ENCODE measurements at regions not wholly inside any gene's neighbourhood (a gene's known extent, or its start where the extent isn't known, plus 50 kb on each side); places are given as distances from the start of the nearest gene placed in this dataset.

DNA sequence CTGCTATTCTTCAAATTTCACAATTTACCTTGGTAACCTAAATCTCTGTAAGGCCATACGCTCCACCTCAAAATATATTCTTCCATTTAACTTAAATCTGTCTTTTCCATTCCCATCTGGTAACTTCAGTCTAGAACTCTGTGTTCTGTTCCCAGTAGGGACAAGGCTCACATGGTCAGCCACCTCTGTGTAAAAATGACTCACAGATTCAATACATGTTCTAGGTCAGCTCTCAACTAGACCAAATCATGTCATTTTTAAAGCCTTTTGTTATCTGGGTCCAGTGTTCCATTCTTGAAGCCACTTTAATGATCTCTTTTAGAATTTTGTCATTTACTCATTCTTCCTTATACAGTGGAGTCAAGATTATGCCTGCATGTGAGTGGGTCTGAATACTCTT, 315.6 kb upstream of the CITED2 start:
- no peak overlapping the region for H3K4me2 ChIP-seq (ENCODE audit: insufficient read depth, low read length)
- H4K20me1 ChIP-seq (ENCODE audit: insufficient read depth, low read length): no peaks in the 10 kb centered on the region
- no peaks in the 10 kb centered on the region for H3K36me3 ChIP-seq (ENCODE audit: insufficient read depth, low read length)
- H3K4me3 ChIP-seq (ENCODE audit: insufficient read depth, low read length): no peak overlapping the region
- no peaks in the 10 kb centered on the region for H3K4me1 ChIP-seq (ENCODE audit: insufficient read depth, low read length)
- H3K27me3 ChIP-seq (ENCODE audit: insufficient read depth, low read length): no peaks in the 10 kb centered on the region
- no peak overlapping the region for H2AFZ ChIP-seq (ENCODE audit: low read length)
- no peak for DNase-seq (ENCODE audit: insufficient read length, low spot score, missing footprints)
- TF ChIP-seq, protein P1, sequence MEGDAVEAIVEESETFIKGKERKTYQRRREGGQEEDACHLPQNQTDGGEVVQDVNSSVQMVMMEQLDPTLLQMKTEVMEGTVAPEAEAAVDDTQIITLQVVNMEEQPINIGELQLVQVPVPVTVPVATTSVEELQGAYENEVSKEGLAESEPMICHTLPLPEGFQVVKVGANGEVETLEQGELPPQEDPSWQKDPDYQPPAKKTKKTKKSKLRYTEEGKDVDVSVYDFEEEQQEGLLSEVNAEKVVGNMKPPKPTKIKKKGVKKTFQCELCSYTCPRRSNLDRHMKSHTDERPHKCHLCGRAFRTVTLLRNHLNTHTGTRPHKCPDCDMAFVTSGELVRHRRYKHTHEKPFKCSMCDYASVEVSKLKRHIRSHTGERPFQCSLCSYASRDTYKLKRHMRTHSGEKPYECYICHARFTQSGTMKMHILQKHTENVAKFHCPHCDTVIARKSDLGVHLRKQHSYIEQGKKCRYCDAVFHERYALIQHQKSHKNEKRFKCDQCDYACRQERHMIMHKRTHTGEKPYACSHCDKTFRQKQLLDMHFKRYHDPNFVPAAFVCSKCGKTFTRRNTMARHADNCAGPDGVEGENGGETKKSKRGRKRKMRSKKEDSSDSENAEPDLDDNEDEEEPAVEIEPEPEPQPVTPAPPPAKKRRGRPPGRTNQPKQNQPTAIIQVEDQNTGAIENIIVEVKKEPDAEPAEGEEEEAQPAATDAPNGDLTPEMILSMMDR (IDR thresholded peaks at IDR 0.05; ENCODE audit: extremely low read depth, low read depth, low read length): no peak
- no peaks in the 10 kb centered on the region for H3K9me3 ChIP-seq (ENCODE audit: low read depth, low read length)
- H3K27ac ChIP-seq (ENCODE audit: low read depth, low read length): no peak overlapping the region
- H3K79me2 ChIP-seq (ENCODE audit: insufficient read depth, low read length): no peaks in the 10 kb centered on the region

DNA sequence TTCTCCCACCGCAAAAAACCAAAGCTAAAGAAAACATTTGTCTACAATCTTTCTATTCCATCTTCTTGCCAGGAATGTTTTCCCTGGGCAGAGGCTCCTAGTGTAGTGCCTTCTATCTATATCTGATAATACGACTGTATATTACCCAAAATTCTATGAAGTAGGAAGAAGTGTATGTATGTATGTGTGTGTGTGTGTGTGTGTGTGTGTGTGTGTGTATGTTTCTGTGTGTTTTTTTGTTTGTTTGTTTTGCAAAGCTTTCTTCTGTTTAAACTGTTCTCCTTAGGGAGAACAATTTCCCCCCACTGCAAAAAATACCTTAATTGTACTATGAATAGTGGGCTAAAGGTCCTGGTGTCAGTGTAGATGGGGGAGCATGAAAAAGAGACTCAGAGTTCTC, 312.6 kb upstream of the CITED2 start:
- TF ChIP-seq, protein P1 (IDR thresholded peaks at IDR 0.05; ENCODE audit: extremely low read depth, low read depth, low read length): no peak
- no peak for DNase-seq (ENCODE audit: insufficient read length, low spot score, missing footprints)
- Histone ChIP-seq H2AFZ (ENCODE audit: low read length) (no peak overlapping the region), H3K27me3 (ENCODE audit: insufficient read depth, low read length) (no peaks in the 10 kb centered on the region), H3K27ac (ENCODE audit: low read depth, low read length) (no peak overlapping the region), H3K4me2 (ENCODE audit: insufficient read depth, low read length) (no peak overlapping the region), H3K79me2 (ENCODE audit: insufficient read depth, low read length) (no peaks in the 10 kb centered on the region), H3K4me1 (ENCODE audit: insufficient read depth, low read length) (no peaks in the 10 kb centered on the region), H3K9me3 (ENCODE audit: low read depth, low read length) (no peaks in the 10 kb centered on the region), H3K36me3 (ENCODE audit: insufficient read depth, low read length) (no peaks in the 10 kb centered on the region), H4K20me1 (ENCODE audit: insufficient read depth, low read length) (no peaks in the 10 kb centered on the region), H3K4me3 (ENCODE audit: insufficient read depth, low read length) (no peak overlapping the region)

DNA sequence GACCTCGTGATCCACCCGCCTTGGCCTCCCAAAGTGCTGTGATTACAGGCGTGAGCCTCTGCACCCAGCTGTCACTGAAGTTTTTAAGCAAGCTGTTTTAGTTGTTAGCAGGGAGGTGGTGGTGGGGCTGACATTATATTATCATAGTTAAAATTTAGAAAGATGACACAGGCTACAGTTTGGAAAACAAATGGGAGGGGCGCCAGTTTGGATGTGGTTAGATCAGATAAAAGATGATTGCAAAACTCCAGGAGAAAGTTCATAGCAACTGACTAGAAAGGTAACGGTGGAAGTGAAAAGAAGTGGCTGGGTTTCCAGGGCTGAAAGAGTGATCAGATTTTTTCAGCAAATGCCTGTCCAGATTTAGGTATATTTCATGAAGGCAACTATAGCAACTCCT, 311.9 kb upstream of the CITED2 start:
- TF ChIP-seq, protein P1 (IDR thresholded peaks at IDR 0.05; ENCODE audit: extremely low read depth, low read depth, low read length): no peak
- H3K79me2 ChIP-seq (ENCODE audit: insufficient read depth, low read length): no peaks in the 10 kb centered on the region
- H3K9me3 ChIP-seq (ENCODE audit: low read depth, low read length): no peaks in the 10 kb centered on the region
- H3K4me1 ChIP-seq (ENCODE audit: insufficient read depth, low read length): no peaks in the 10 kb centered on the region
- H3K27ac ChIP-seq (ENCODE audit: low read depth, low read length): no peak overlapping the region
- no peaks in the 10 kb centered on the region for H3K27me3 ChIP-seq (ENCODE audit: insufficient read depth, low read length)
- H3K4me2 ChIP-seq (ENCODE audit: insufficient read depth, low read length): no peak overlapping the region
- H4K20me1 ChIP-seq (ENCODE audit: insufficient read depth, low read length): no peaks in the 10 kb centered on the region
- H3K4me3 ChIP-seq (ENCODE audit: insufficient read depth, low read length): no peak overlapping the region
- DNase-seq (ENCODE audit: insufficient read length, low spot score, missing footprints): no peak
- H2AFZ ChIP-seq (ENCODE audit: low read length): no peak overlapping the region
- no peaks in the 10 kb centered on the region for H3K36me3 ChIP-seq (ENCODE audit: insufficient read depth, low read length)

DNA sequence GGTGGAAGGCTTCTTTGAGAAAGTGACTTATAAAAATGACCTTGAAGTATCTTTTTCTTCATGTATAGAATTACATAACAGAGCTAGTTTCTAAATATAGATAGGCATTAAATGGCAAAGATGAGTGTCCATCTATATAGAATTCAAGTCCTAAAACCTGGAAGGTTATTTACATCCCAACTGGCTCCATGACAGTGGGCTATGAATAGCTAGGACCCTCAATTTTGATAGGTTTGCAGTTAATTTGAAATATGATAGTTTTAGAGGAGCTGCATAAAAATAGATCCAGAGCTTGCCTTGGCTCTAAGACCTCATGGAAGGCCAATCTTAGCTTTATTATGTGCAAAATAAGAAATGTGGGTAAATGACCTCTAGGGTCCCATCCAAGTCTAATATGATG, 310.6 kb upstream of the CITED2 start:
- DNase-seq (ENCODE audit: insufficient read length, low spot score, missing footprints): no peak
- Histone ChIP-seq H2AFZ (ENCODE audit: low read length) (no peak overlapping the region), H3K4me3 (ENCODE audit: insufficient read depth, low read length) (no peak overlapping the region), H3K4me2 (ENCODE audit: insufficient read depth, low read length) (no peak overlapping the region), H3K9me3 (ENCODE audit: low read depth, low read length) (no peaks in the 10 kb centered on the region), H3K36me3 (ENCODE audit: insufficient read depth, low read length) (no peaks in the 10 kb centered on the region), H4K20me1 (ENCODE audit: insufficient read depth, low read length) (no peaks in the 10 kb centered on the region), H3K27ac (ENCODE audit: low read depth, low read length) (no peak overlapping the region), H3K4me1 (ENCODE audit: insufficient read depth, low read length) (no peaks in the 10 kb centered on the region), H3K79me2 (ENCODE audit: insufficient read depth, low read length) (no peaks in the 10 kb centered on the region), H3K27me3 (ENCODE audit: insufficient read depth, low read length) (no peaks in the 10 kb centered on the region)
- TF ChIP-seq, protein P1 (IDR thresholded peaks at IDR 0.05; ENCODE audit: extremely low read depth, low read depth, low read length): no peak
